Loucy (cell line): ENCODE measurements at regions not wholly inside any gene's neighbourhood (a gene's known extent, or its start where the extent isn't known, plus 50 kb on each side); places are given as distances from the start of the nearest gene placed in this dataset.

Source experiments
- H2AFZ ChIP-seq: fragments of 200-600 bp; sonication (generic); 2 replicates; pipeline ENCODE4 v1.6.0; 2016; ENCODE audit warnings: antibody characterized with exemption, mild to moderate bottlenecking, low read length, moderate library complexity
- H3F3A ChIP-seq: fragments of 200-600 bp; 2 replicates; pipeline ENCODE4 v1.6.0; 2016; ENCODE audit warnings: antibody characterized with exemption, low read depth, mild to moderate bottlenecking
- H3K27me3 ChIP-seq: fragments of 200-600 bp; sonication (generic); 2 replicates; pipeline ENCODE4 v1.6.1; 2014; ENCODE audit warnings: low read length, mild to moderate bottlenecking; ENCODE audit not compliant: insufficient read depth, poor library complexity, severe bottlenecking
- H3K36me3 ChIP-seq: fragments of 200-600 bp; sonication (generic); 2 replicates; pipeline ENCODE4 v1.6.1; 2016; ENCODE audit warnings: low read length; ENCODE audit not compliant: insufficient read depth
- H3K4me1 ChIP-seq: fragments of 200-600 bp; sonication (generic); 2 replicates; pipeline ENCODE4 v1.5.1; 2014; ENCODE audit warnings: low read length, mild to moderate bottlenecking; ENCODE audit not compliant: insufficient read depth, poor library complexity, severe bottlenecking
- H3K4me2 ChIP-seq: fragments of 200-600 bp; sonication (generic); 2 replicates; pipeline ENCODE4 v1.6.0; 2014; ENCODE audit warnings: antibody characterized with exemption, low read length, low read depth, mild to moderate bottlenecking; ENCODE audit not compliant: poor library complexity, severe bottlenecking
- H3K4me3 ChIP-seq: fragments of 200-600 bp; sonication (generic); 2 replicates; pipeline ENCODE4 v1.5.1; 2014; ENCODE audit warnings: low read length, mild to moderate bottlenecking, mixed read lengths; ENCODE audit not compliant: poor library complexity, severe bottlenecking
- H3K79me2 ChIP-seq: fragments of 200-600 bp; sonication (generic); 2 replicates; pipeline ENCODE4 v1.6.1; 2014; ENCODE audit warnings: low read length; ENCODE audit not compliant: insufficient read depth
- H3K9ac ChIP-seq: fragments of 200-600 bp; sonication (generic); 2 replicates; pipeline ENCODE4 v1.6.0; 2014; ENCODE audit warnings: mild to moderate bottlenecking, low read depth, low read length, moderate library complexity; ENCODE audit not compliant: poor library complexity, severe bottlenecking
- H3K9me2 ChIP-seq: fragments of 200-600 bp; sonication (generic); replicated peaks from 2 replicates; pipeline ENCODE4 v1.6.1; 2016; ENCODE audit warnings: low read depth, low read length, mixed read lengths
- H3K9me3 ChIP-seq: fragments of 200-600 bp; sonication (generic); 2 replicates; pipeline ENCODE4 v1.6.1; 2014; ENCODE audit warnings: mild to moderate bottlenecking, antibody characterized with exemption, low read length, low read depth; ENCODE audit not compliant: insufficient read depth
- H4K20me1 ChIP-seq: fragments of 200-600 bp; sonication (generic); 2 replicates; pipeline ENCODE4 v1.6.0; 2014; ENCODE audit warnings: antibody characterized with exemption, low read length, mild to moderate bottlenecking; ENCODE audit not compliant: insufficient read depth, poor library complexity, severe bottlenecking
- CTCF ChIP-seq: fragments of 200-600 bp; sonication (generic); conservative IDR thresholded peaks from 2 replicates; pipeline ENCODE4 v1.5.1; 2014; ENCODE audit warnings: mild to moderate bottlenecking, antibody characterized with exemption, low read length
- EZH2phosphoT487 ChIP-seq: fragments of 200-600 bp; IDR thresholded peaks from 2 replicates; pipeline ENCODE4 v1.6.1; 2018; ENCODE audit warnings: antibody characterized with exemption, mild to moderate bottlenecking, moderate library complexity, borderline replicate concordance

- no peaks in the 10 kb centered on the region for H3F3A ChIP-seq
- no peak overlapping the region for H3K4me2 ChIP-seq
- H3K4me3 ChIP-seq, result no peak overlapping the region
- H3K36me3 ChIP-seq, result no peaks in the 10 kb centered on the region
- H3K4me1 ChIP-seq, result no peaks in the 10 kb centered on the region
- no peaks in the 10 kb centered on the region for H3K79me2 ChIP-seq
- no peak overlapping the region for H2AFZ ChIP-seq
- no peak overlapping the region for H3K9ac ChIP-seq
- no peaks in the 10 kb centered on the region for H3K9me3 ChIP-seq
- H3K9me2 ChIP-seq, result no peaks in the 10 kb centered on the region
- no peaks in the 10 kb centered on the region for H4K20me1 ChIP-seq
- H3K27me3 ChIP-seq, result no peaks in the 10 kb centered on the region
- no peak for TF ChIP-seq CTCF
- no peak for TF ChIP-seq EZH2phosphoT487
Observed at GRCh38 chr5:93978222-93978621, 236.8 kb upstream of the POU5F2 start.

GRCh38 chr5:93967923-93968322, 226.5 kb upstream of the POU5F2 start:
- H2AFZ ChIP-seq, result no peak overlapping the region
- H3K4me3 ChIP-seq, result no peak overlapping the region
- TF ChIP-seq EZH2phosphoT487, result no peak
- no peak for TF ChIP-seq CTCF
- no peaks in the 10 kb centered on the region for H3K9me3 ChIP-seq
- no peaks in the 10 kb centered on the region for H3K9me2 ChIP-seq
- no peaks in the 10 kb centered on the region for H3K36me3 ChIP-seq
- H3K4me1 ChIP-seq, result no peaks in the 10 kb centered on the region
- H3F3A ChIP-seq, result no peaks in the 10 kb centered on the region
- H3K79me2 ChIP-seq, result no peaks in the 10 kb centered on the region
- no peak overlapping the region for H3K9ac ChIP-seq
- no peaks in the 10 kb centered on the region for H4K20me1 ChIP-seq
- H3K27me3 ChIP-seq, result no peaks in the 10 kb centered on the region
- H3K4me2 ChIP-seq, result no peak overlapping the region

GRCh38 chr5:93964421-93964820, 223.0 kb upstream of the POU5F2 start:
- H3F3A ChIP-seq, result no peaks in the 10 kb centered on the region
- H2AFZ ChIP-seq, result no peak overlapping the region
- no peaks in the 10 kb centered on the region for H3K9me3 ChIP-seq
- H3K4me1 ChIP-seq, result no peaks in the 10 kb centered on the region
- no peak overlapping the region for H3K4me3 ChIP-seq
- H3K36me3 ChIP-seq, result no peaks in the 10 kb centered on the region
- no peak for TF ChIP-seq CTCF
- TF ChIP-seq EZH2phosphoT487, result no peak
- H3K79me2 ChIP-seq, result no peaks in the 10 kb centered on the region
- H4K20me1 ChIP-seq, result no peaks in the 10 kb centered on the region
- H3K27me3 ChIP-seq, result no peaks in the 10 kb centered on the region
- H3K4me2 ChIP-seq, result no peak overlapping the region
- no peak overlapping the region for H3K9ac ChIP-seq
- no peaks in the 10 kb centered on the region for H3K9me2 ChIP-seq
